ENCODE measurements at regions not wholly inside any gene's neighbourhood (a gene's known extent, or its start where the extent isn't known, plus 50 kb on each side); places are given as distances from the start of the nearest gene placed in this dataset.

GRCh38 chr13:73372666-73373627, 314.1 kb downstream of the KLF5 start (continued):
- TF ChIP-seq RAD21 (IDR thresholded peaks at IDR 0.05; ENCODE audit: low read length): no peak

GRCh38 chr13:73370066-73370465, 311.3 kb downstream of the KLF5 start:
- ChIA-PET POLR2A (ENCODE audit: unreplicated experiment) (interaction anchor here (0.6 kb wide), 1 partner anchor 53 kb away, joined by 4 read pairs; no protein-coding TSS in a partner anchor), CTCF (no interaction called here)
- H3K4me3 ChIP-seq (ENCODE audit: insufficient read depth, low read depth, low read length): no peak overlapping the region
- H3K4me2 ChIP-seq (ENCODE audit: low read depth, low read length): no peak overlapping the region
- no peak overlapping the region for H3K14ac ChIP-seq (replicated peaks; ENCODE audit: low read depth, low read length)
- H4K8ac ChIP-seq (ENCODE audit: low read depth in 2 of 2, low read length in 2 of 2): no peak overlapping the region
- dilution Hi-C loops (cut with HindIII; ENCODE audit: low sequenced_read_pairs, unreplicated experiment) (no loop called here), in situ Hi-C loops (cut with MboI; ENCODE audit: low sequenced_read_pairs) (no loop called here), intact Hi-C loops (cut with micrococcal nuclease) (no loop called here)
- no peak overlapping the region for H2AK9ac ChIP-seq (replicated peaks; ENCODE audit: low read depth, low read length, poor library complexity)
- H3K9me1 ChIP-seq (ENCODE audit: insufficient read depth, low read length): no peaks in the 10 kb centered on the region
- no peaks in the 10 kb centered on the region for H3K4me1 ChIP-seq (ENCODE audit: control insufficient read depth, insufficient read depth, low read length)
- H2BK5ac ChIP-seq (ENCODE audit: low read depth, low read length, poor library complexity, severe bottlenecking): no peak overlapping the region
- no peak overlapping the region for H2AK5ac ChIP-seq (ENCODE audit: low read depth, low read length)
- no CpG with 5 or more reads among the region's 3 CpGs for WGBS, 2 experiments (ENCODE audit: extremely low coverage in 2 of 2, insufficient read length in 1 of 2)
- ATAC-seq (ENCODE audit: low read depth) (no peak), DNase-seq (no peak)
- no peaks in the 10 kb centered on the region for H3K79me1 ChIP-seq (ENCODE audit: low read depth in 1 of 2, low read length in 2 of 2)
- no peaks in the 10 kb centered on the region for H3K9me3 ChIP-seq (ENCODE audit: control insufficient read depth, insufficient read depth, low read length)
- H3K36me3 ChIP-seq (ENCODE audit: control insufficient read depth, insufficient read depth, low read length): no peaks in the 10 kb centered on the region
- H3K9ac ChIP-seq (ENCODE audit: low read depth, low read length): no peak overlapping the region
- no peak overlapping the region for H2BK15ac ChIP-seq (ENCODE audit: low read depth, low read length)
- no peak overlapping the region for H3K23ac ChIP-seq (ENCODE audit: low read depth, low read length)
- no peak overlapping the region for H3K18ac ChIP-seq (ENCODE audit: low read depth, low read length)
- no TSS peak for BruUV-seq (replicated peaks)
- H3K27me3 ChIP-seq (ENCODE audit: control insufficient read depth, insufficient read depth, low read length): peaks cover 9% of the 10 kb centered on the region
- no peak overlapping the region for H4K5ac ChIP-seq (ENCODE audit: low read depth, low read length)
- H2BK20ac ChIP-seq (ENCODE audit: low read depth, low read length): no peak overlapping the region
- no peak overlapping the region for H3K56ac ChIP-seq (ENCODE audit: extremely low read depth, insufficient read depth, low read length)
- H4K91ac ChIP-seq (ENCODE audit: insufficient read depth, low read depth, low read length): no peak overlapping the region
- H3K4ac ChIP-seq (ENCODE audit: low read depth, low read length): no peak overlapping the region
- no peak overlapping the region for H3K27ac ChIP-seq (ENCODE audit: insufficient read depth, low read length)
- no peak overlapping the region for H2BK120ac ChIP-seq (ENCODE audit: low read depth, low read length)
- no peak overlapping the region for H2AFZ ChIP-seq (replicated peaks; ENCODE audit: low read length, poor library complexity)
- H4K20me1 ChIP-seq (ENCODE audit: insufficient read depth, low read length): no peaks in the 10 kb centered on the region
- TF ChIP-seq RAD21 (IDR thresholded peaks at IDR 0.05; ENCODE audit: low read length): no peak
- TF ChIP-seq POLR2A (IDR thresholded peaks at IDR 0.05; ENCODE audit: low read depth, low read length): no peak
- TF ChIP-seq USF2 (IDR thresholded peaks at IDR 0.05; ENCODE audit: low read depth, low read length): no peak
- no peak for TF ChIP-seq NFE2L2 (IDR thresholded peaks at IDR 0.05; ENCODE audit: low read depth, low read length)
- TF ChIP-seq FOS (IDR thresholded peaks at IDR 0.05; ENCODE audit: low read depth, low read length): no peak
- no peak for TF ChIP-seq ELK1 (IDR thresholded peaks at IDR 0.05; ENCODE audit: borderline replicate concordance, low read depth, low read length)
- no peak for TF ChIP-seq CTCF (conservative IDR thresholded peaks at IDR 0.05; ENCODE audit: low read depth, low read length)
- TF ChIP-seq RCOR1 (IDR thresholded peaks at IDR 0.05; ENCODE audit: insufficient replicate concordance, low read length): no peak
- TF ChIP-seq SMC3 (IDR thresholded peaks at IDR 0.05; ENCODE audit: low read depth, low read length): no peak
- no peak for TF ChIP-seq MAZ (IDR thresholded peaks at IDR 0.05; ENCODE audit: borderline replicate concordance, low read depth, low read length)
- no peak for TF ChIP-seq CHD1 (IDR thresholded peaks at IDR 0.05; ENCODE audit: low read depth, low read length)
- TF ChIP-seq BHLHE40 (IDR thresholded peaks at IDR 0.05; ENCODE audit: low read depth, low read length): no peak
